B cell (primary cell): ENCODE measurements at regions not wholly inside any gene's neighbourhood (a gene's known extent, or its start where the extent isn't known, plus 50 kb on each side); places are given as distances from the start of the nearest gene placed in this dataset.

Source experiments
- CTCF ChIP-seq: fragments of 200-600 bp; IDR thresholded peaks from one replicate; pipeline ENCODE4 v1.8.0; 2022; ENCODE audit warnings: antibody characterized with exemption, mild to moderate bottlenecking
- EZH2 ChIP-seq: IDR thresholded peaks from 2 replicates; pipeline ENCODE4 v1.6.1; 2012; ENCODE audit warnings: borderline replicate concordance, low read depth, mild to moderate bottlenecking, moderate library complexity, low read length; ENCODE audit not compliant: insufficient read depth, poor library complexity, severe bottlenecking

GRCh38 chr21:21897275-21897883 lies 899.2 kb downstream of the NCAM2 start:
- TF ChIP-seq EZH2, result no peak
- no peak for TF ChIP-seq CTCF
